GM10266 (cell line): ENCODE measurements at regions not wholly inside any gene's neighbourhood (a gene's known extent, or its start where the extent isn't known, plus 50 kb on each side); places are given as distances from the start of the nearest gene placed in this dataset.

Experiments
- DNase-seq: peaks from one replicate; pipeline ENCODE4 v3.0.0; 2012; ENCODE audit errors: extremely low spot score
- TF ChIP-seq, protein P1 (sequence below): IDR thresholded peaks from 2 replicates; pipeline ENCODE4 v1.5.1; 2012; ENCODE audit warnings: mild to moderate bottlenecking, low read depth; ENCODE audit not compliant: control insufficient read depth, insufficient read depth; ENCODE audit errors: missing control alignments

DNA sequence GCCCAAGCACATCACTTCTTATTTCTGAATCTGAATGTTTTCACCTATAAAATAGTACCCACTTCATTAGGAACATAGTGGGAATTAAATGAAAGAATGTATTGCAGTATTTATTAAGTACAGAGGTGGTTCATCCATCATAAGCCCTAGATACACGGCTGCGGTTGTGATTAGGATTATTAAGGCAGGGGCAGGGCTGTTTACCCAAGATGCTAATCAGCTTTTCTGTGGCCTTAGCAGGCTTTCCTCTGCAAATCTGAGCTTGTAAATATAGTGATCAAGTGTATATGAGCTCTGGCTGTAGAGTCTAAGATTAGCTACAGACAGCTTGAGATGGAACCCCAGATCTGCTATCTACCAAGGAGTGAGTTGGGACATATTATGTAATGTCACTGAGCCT is 124.1 kb upstream of the ADRA1B start:
- no peak for DNase-seq
- TF ChIP-seq, protein P1, sequence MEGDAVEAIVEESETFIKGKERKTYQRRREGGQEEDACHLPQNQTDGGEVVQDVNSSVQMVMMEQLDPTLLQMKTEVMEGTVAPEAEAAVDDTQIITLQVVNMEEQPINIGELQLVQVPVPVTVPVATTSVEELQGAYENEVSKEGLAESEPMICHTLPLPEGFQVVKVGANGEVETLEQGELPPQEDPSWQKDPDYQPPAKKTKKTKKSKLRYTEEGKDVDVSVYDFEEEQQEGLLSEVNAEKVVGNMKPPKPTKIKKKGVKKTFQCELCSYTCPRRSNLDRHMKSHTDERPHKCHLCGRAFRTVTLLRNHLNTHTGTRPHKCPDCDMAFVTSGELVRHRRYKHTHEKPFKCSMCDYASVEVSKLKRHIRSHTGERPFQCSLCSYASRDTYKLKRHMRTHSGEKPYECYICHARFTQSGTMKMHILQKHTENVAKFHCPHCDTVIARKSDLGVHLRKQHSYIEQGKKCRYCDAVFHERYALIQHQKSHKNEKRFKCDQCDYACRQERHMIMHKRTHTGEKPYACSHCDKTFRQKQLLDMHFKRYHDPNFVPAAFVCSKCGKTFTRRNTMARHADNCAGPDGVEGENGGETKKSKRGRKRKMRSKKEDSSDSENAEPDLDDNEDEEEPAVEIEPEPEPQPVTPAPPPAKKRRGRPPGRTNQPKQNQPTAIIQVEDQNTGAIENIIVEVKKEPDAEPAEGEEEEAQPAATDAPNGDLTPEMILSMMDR: no peak

DNA sequence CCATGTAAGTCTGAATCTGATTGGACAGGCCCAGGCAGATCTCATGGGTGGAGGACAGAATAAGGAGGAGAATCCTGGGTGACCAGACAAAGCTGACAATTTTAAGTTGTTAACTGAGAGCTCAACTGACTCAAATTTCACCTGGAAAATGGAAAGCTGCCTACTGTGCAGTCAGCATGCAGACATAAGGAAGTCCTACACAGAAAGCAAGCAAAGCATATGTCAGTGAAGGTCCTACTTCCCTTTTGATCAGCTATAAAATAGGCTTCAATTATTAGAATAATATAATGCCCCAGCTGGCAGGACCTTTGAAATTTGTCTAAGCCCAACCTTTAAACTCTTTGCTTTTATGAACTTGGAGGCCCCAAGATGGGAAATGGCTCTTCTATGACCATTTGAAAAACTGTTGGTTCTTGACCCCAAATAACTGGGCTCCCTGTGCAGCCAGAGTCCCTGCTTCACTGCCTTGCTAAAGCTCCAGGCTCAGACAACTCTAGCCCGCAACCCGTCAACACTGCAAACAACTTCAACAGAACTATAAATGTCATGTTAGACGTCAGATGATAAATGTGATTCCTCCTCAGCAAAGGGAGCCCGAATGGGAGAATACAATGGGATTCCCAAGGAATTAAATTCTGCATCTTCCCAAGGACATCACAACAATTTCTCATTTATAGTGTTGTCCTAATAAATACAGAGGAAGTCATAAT is 118.9 kb upstream of the ADRA1B start:
- TF ChIP-seq, protein P1: no peak
- no peak for DNase-seq

GRCh38 chr5:159799701-159800100 is 116.6 kb upstream of the ADRA1B start:
- TF ChIP-seq, protein P1: no peak
- DNase-seq: no peak

- DNase-seq: no peak
- TF ChIP-seq, protein P1: no peak
Measured at GRCh38 chr5:159800131-159800840, 116.0 kb upstream of the ADRA1B start.

- no peak for DNase-seq
- TF ChIP-seq, protein P1: no peak
Measured at GRCh38 chr5:159801303-159801702, 115.0 kb upstream of the ADRA1B start.

- TF ChIP-seq, protein P1: no peak
- no peak for DNase-seq
Measured at GRCh38 chr5:159802661-159803060, 113.6 kb upstream of the ADRA1B start.

- DNase-seq: no peak
- TF ChIP-seq, protein P1: no peak
Measured at GRCh38 chr5:159804121-159804520, 112.2 kb upstream of the ADRA1B start.
